Ramos (cell line): ENCODE measurements at regions not wholly inside any gene's neighbourhood (a gene's known extent, or its start where the extent isn't known, plus 50 kb on each side); places are given as distances from the start of the nearest gene placed in this dataset.

Experiments
- in situ Hi-C: fragments of 300-500 bp; cut with MboI; formaldehyde crosslinking; loops from one replicate; pipeline ENCODE4 v1.14.3; 2022; ENCODE audit warnings: low sequenced_read_pairs; ENCODE audit not compliant: unreplicated experiment

DNA sequence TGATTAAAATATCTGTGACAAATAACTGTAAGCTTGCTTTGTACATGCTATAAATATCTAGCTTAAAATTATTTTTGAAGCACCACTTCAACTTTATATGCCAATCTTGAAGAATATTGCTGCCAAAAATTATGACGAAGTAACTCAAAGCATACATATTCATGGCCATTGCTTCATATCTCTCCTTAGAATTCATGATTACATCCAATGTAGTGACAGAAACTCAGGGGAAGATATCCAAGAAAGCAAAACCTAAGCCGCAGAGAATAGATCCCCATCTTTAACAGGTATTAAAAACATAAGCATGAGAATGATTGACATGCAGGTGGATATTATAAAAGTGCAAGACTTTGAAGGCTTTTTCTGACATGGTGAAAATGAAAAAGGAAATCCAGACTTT lies 100.8 kb upstream of the PLPPR1 start:
- in situ Hi-C loops: no loop called here

DNA sequence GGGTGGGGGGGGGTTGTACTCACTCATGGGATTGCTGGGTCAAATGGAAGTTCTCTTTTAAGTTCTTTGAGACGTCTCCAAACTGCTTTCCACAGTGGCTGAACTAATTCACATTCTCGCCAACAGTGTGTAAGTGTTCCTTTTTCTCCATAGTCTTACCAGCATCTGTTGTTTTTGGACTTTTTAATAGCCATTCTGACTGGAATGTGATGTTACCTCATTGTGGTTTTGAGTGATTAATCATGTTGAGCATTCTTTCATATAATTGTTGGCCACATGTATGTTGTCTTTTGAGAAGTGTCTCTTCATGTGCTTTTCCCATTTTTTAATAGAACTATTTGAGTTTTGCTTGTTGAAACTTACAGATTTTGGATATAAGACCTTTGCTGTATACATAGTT lies 94.9 kb upstream of the PLPPR1 start:
- in situ Hi-C loops: no loop called here

DNA sequence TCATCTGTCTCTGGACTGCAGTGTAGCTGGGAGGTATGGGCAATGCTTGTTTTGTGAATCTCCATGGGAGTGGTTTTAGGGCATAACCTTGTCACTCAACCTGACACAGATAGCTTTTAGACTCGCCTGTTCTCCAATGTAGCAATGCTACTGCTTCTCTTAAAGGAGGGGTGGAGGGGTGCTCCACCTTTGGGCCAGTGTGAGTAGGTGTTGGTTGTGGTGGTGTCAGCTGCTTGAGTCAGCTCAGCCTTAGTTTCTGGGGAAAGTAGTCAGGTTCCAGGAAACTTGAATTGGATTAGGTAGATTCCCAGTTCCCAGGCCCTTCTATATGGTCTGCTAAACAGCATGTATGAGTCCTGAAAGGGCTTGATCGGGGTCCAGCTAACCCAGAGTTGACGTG lies 91.1 kb upstream of the PLPPR1 start:
- in situ Hi-C loops: no loop called here

DNA sequence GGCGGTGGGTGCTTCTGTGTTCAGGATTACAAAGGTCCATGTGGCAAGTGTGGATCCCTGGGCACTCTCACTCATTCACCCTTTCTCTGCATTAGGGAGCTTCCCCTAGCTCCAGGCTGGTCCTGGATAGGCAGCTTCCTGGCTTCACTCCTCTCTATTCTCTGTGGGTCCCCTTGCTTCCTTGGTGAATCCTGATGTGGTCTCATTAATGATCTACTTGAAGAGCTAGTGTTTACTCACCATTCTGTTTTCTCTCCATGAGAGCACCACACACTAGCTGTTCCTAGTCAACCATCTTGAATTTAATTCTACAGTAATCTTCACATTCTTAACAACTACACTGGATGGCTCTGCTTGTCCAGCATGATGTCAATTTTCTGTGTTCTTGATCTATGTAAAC lies 90.0 kb upstream of the PLPPR1 start:
- in situ Hi-C loops: no loop called here

DNA sequence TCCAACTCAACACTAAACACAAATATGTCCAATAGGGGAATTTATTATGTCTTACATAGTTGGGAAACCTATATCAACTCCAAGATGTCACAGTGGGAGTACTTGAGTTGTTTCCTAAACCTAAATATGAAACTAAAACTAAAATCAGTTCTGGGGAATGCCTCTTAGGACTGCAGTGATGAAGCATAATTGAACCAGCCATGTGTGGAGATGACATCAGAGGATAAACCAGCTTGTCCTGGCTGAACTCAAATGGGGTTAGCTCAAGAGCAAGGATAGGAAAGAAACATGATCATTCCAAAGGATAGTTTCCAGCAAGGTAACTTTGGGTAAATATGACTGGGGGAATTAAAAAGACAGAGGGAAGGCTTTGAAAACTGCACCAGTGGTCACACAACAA lies 88.9 kb upstream of the PLPPR1 start:
- in situ Hi-C loops: no loop called here

DNA sequence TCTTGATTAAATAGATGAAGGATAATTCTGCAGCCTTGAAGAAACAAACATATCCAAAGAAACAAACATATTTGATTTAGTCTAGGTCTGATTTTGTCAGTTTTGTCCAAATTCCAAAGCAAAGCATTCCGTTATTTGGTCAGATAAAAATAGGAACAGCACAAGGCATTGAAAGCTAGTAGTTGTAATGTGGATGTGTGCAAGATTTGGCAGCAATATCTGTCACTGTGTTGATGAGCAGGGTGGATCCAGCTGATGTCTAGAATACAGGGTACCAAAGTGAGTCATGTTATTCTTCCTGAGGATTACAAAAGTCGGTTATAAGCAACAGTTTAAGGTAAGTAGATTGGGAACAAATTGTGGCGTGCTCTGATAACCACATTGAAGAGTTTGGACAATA lies 69.3 kb upstream of the PLPPR1 start:
- in situ Hi-C loops: no loop called here
